G401.6 (cell line): ENCODE measurements at regions not wholly inside any gene's neighbourhood (a gene's known extent, or its start where the extent isn't known, plus 50 kb on each side); places are given as distances from the start of the nearest gene placed in this dataset.
"Not testable (repeated sequence)": the region's sequence is repeated elsewhere in the genome, so short reads cannot be mapped to it uniquely, and the experiment has no call there.

Experiments
- FAIRE-seq: peaks from 2 replicates; lab custom pipeline; 2012; peaks lifted over from hg19 to GRCh38; lab: Jason Lieb, UNC

DNA sequence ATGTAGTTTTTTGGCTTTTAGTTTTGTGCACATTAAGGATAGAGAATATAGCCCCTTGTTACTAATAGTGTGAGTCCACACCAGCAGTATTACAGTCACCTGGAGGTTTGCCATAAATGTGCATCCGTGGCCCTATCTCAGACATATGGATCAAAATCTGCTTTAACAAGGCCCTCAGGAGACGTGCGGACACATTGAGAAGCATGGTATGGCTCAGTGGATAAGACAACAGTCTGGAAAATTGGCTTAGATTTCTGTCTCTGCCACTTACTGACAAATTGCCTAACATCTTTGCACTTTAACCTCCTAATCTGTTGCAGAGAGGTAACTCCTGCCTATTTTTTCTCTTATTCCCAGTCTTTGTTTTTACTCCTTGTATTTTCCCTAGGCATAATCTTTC is 307.2 kb upstream of the DLGAP1 start:
- no peak for FAIRE-seq

DNA sequence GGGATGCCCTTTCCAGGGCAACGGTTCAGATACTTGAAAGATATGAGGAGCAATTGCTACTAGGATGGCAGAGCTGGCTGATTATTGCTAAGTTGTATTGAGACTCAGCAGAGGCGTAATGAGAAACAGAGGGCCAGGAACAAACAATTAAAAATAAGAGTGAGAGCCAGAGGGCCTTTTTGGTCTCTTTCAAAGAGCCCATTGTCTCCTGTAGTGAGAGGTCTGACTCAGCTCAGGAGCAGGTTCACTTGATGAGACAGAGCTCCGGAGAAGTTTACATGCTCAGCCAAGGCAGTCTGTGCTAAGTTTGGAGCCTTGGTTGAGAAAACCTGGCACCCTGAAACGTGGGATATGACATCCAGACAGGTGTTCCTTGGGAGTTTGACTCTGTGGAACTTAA is 303.9 kb upstream of the DLGAP1 start:
- FAIRE-seq, result no peak

- no peak for FAIRE-seq
These were observed 300.7 kb upstream of the DLGAP1 start for GRCh38 chr18:4755848-4756247.

- FAIRE-seq, result not testable (repeated sequence)
These were observed 298.0 kb upstream of the DLGAP1 start for GRCh38 chr18:4753151-4753550.

- FAIRE-seq, result no peak
These were observed 296.4 kb upstream of the DLGAP1 start for GRCh38 chr18:4751523-4751922.

- no peak for FAIRE-seq
These were observed 295.6 kb upstream of the DLGAP1 start for GRCh38 chr18:4750393-4751346.

GRCh38 chr18:4748975-4749374 is 293.9 kb upstream of the DLGAP1 start:
- no peak for FAIRE-seq

DNA sequence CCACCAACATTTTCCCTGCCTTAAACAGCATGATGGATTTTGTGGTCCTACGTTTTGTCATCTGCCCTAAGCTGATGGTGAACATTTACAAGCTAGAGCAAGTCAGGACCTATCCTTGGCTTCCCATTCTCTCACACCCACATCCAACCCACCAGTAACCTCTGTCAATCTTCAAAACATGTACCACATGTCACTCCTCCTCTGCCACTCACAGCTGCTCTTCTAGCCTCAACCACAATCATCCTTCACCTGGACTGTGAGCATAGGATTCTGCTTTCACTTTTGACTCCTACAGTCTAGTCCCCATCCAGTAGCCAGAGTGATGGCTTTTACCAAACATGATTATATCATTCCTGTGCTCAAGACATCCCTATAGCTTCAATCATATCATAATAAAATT is 279.8 kb upstream of the DLGAP1 start:
- no peak for FAIRE-seq

GRCh38 chr18:4734021-4734420 is 278.9 kb upstream of the DLGAP1 start:
- no peak for FAIRE-seq

GRCh38 chr18:4721545-4721944 is 266.4 kb upstream of the DLGAP1 start:
- no peak for FAIRE-seq

GRCh38 chr18:4720518-4720917 is 265.4 kb upstream of the DLGAP1 start:
- FAIRE-seq, result no peak

DNA sequence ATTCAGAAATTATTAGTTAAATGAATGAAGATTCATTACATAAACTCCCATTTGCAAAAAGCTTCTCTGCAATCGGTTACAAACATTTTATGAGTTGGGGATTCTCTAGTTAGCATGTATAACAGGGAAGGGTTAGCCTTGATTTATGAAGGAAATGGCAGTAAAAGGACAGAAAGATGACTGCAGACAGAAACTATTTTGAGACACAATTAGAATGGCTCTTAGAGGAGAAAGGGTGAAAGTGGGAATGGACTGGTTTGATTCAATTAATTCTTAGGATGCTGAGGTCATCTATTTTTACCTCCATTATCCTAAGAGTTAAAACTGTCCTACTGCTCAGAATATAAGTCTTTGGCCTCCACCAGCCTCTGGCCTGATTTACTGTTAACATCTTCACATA is 250.8 kb upstream of the DLGAP1 start:
- FAIRE-seq, result no peak

- no peak for FAIRE-seq
These were observed 249.7 kb upstream of the DLGAP1 start for GRCh38 chr18:4704781-4705180.

- FAIRE-seq, result no peak
These were observed 236.7 kb upstream of the DLGAP1 start for GRCh38 chr18:4691836-4692235.

GRCh38 chr18:4678685-4679084 is 223.6 kb upstream of the DLGAP1 start:
- FAIRE-seq, result not testable (repeated sequence)

GRCh38 chr18:4677006-4677405 is 221.9 kb upstream of the DLGAP1 start:
- FAIRE-seq, result no peak

DNA sequence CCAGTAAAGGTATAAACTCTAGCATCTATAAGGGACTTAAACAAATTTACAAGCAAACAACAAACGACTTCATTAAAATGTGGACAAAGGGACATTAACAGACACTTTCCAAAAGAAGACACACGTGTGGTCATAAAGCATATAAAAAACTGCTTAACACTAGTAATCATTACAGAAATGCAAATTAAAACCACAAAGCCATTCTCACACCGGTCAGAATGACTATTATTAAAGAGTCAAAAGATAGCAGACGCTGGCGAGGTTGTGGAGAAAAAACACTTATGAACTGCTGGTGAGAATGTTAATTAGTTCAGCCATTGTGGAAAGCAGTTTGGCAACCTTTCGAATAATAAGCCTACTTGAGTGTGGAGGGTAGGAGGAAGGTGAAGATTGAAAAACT is 217.1 kb upstream of the DLGAP1 start:
- FAIRE-seq, result no peak

GRCh38 chr18:4658804-4659203 is 203.7 kb upstream of the DLGAP1 start:
- no peak for FAIRE-seq

- no peak for FAIRE-seq
These were observed 198.3 kb upstream of the DLGAP1 start for GRCh38 chr18:4653418-4653817.

DNA sequence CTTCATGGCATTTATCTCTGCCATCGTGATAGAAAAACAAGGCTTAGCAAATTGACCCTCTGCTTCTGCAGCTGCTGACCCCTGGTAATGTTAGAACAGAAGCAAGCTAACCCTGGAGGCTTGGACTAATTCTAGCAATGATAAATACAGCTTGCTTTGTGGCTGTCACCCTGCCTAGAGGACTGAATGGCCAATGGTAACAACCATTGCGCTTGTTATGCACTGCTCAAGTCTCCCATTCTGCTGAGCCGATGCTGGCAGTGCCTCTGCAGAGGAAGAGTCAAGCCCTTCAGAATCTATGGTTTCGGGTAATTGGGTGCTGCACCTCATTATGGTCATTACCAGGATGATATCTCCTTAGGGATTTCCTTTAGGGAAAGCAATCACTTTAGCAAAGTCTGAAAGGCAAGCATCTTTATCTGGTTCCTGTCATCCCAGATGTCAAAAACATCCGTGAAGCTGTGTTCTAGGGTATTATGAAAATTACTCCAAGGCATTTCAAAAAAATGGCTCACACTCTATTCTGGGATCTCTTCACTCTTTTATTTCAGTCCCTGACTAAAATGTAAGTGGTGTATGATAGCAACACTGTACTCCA is 186.8 kb upstream of the DLGAP1 start:
- no peak for FAIRE-seq

DNA sequence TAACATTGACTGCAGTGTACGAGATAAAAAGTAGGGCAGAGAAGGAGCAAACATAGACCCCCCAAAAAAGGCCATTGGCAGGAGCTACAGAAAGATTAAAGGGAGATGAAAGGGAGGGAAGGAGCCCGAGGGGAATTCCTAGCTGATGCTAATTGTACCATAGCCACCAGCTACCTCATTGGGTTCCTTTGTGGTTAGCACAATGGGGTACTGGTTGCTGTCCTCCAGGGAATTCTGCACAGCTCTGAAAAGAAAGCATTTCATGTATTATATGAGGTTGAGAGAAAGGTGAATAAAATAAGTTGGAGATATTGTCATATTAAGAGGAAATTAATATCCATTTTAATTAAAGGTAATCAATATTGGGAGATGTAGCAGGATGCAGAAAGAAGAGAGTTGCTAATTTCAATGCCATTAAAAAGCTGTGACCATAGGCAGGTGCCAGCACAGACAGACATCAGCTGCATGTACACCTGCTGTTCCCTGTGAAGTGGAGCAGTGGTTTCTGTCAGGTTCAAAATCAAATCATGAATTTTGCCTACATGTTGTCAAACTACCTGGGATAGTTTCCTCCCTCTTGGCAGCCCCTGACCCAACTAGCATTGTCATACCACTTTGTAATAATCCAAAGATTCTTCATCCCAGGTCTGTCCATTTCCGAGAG is 185.4 kb upstream of the DLGAP1 start:
- no peak for FAIRE-seq

GRCh38 chr18:4639628-4640310 is 184.7 kb upstream of the DLGAP1 start:
- FAIRE-seq, result no peak

DNA sequence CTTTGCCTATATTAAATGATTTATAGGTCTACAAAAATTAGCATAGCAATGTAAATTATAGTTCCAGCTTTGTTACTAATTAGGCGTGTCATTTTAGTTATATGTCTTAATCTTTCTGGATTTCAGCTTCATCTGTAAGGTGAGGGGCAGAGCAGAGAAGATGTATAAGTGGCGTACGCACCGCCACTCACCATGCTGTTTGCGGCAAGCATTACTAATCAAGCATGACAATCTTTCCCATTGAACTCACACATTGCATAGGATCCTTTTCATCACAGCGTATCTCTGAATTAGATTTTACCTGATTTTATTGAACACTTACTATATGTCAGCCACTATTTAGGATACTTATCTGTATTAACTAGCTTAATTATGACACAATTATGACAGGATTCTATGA is 183.6 kb upstream of the DLGAP1 start:
- FAIRE-seq, result no peak
